GM12878 (cell line): ENCODE measurements at regions not wholly inside any gene's neighbourhood (a gene's known extent, or its start where the extent isn't known, plus 50 kb on each side); places are given as distances from the start of the nearest gene placed in this dataset.

Experiments
- EZH2 ChIP-seq: IDR thresholded peaks from 2 replicates; pipeline ENCODE4 v1.6.1; 2012; ENCODE audit warnings: low read depth, mild to moderate bottlenecking, control low read depth, inconsistent platforms, low read length, borderline replicate concordance; ENCODE audit not compliant: control insufficient read depth
- HDAC6 ChIP-seq: fragments of 200-600 bp; sonication (generic); IDR thresholded peaks from one replicate; pipeline ENCODE4 v1.8.0; 2017; ENCODE audit warnings: antibody characterized with exemption; ENCODE audit not compliant: unreplicated experiment
- MEF2A ChIP-seq: IDR thresholded peaks from 2 replicates; pipeline ENCODE4 v1.6.1; 2011; ENCODE audit warnings: low read depth, mild to moderate bottlenecking, low read length, moderate library complexity; ENCODE audit not compliant: insufficient read depth
- NR2C2 ChIP-seq: IDR thresholded peaks from 2 replicates; pipeline ENCODE4 v1.6.1; 2011; ENCODE audit warnings: borderline replicate concordance, low read depth; ENCODE audit not compliant: control insufficient read depth, insufficient read length
- SMC3 ChIP-seq: IDR thresholded peaks from 2 replicates; pipeline ENCODE4 v1.6.1; 2011; ENCODE audit warnings: low read length, improper control_type of control experiment, borderline replicate concordance
- ZNF384 ChIP-seq: IDR thresholded peaks from 2 replicates; pipeline ENCODE4 v1.6.1; 2012; ENCODE audit warnings: low read depth, mild to moderate bottlenecking, low read length, improper control_type of control experiment, borderline replicate concordance
- TF ChIP-seq, protein P1 (sequence below), 3 experiments: IDR thresholded peaks in 2 of 3; conservative IDR thresholded peaks in 1 of 3; 2 replicates each; pipeline ENCODE4 v1.5.1; 2011; ENCODE audit warnings: low read depth in 3 of 3, low read length in 3 of 3, mild to moderate bottlenecking in 3 of 3, control low read depth in 2 of 3, moderate library complexity in 2 of 3, inconsistent platforms in 1 of 3, mixed read lengths in 1 of 3; ENCODE audit not compliant: control insufficient read depth in 2 of 3, insufficient read depth in 1 of 3; ENCODE audit errors: extremely low read depth in 1 of 3

GRCh38 chr11:129286813-129287212 lies 88.8 kb upstream of the BARX2 start:
- no peak for TF ChIP-seq MEF2A
- TF ChIP-seq, protein P1, sequence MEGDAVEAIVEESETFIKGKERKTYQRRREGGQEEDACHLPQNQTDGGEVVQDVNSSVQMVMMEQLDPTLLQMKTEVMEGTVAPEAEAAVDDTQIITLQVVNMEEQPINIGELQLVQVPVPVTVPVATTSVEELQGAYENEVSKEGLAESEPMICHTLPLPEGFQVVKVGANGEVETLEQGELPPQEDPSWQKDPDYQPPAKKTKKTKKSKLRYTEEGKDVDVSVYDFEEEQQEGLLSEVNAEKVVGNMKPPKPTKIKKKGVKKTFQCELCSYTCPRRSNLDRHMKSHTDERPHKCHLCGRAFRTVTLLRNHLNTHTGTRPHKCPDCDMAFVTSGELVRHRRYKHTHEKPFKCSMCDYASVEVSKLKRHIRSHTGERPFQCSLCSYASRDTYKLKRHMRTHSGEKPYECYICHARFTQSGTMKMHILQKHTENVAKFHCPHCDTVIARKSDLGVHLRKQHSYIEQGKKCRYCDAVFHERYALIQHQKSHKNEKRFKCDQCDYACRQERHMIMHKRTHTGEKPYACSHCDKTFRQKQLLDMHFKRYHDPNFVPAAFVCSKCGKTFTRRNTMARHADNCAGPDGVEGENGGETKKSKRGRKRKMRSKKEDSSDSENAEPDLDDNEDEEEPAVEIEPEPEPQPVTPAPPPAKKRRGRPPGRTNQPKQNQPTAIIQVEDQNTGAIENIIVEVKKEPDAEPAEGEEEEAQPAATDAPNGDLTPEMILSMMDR (IDR thresholded peaks at IDR 0.05 in 2 of 3, conservative IDR thresholded peaks at IDR 0.05 in 1 of 3; ENCODE audit: control insufficient read depth in 2 of 3, extremely low read depth in 1 of 3, insufficient read depth in 1 of 3, low read depth in 3 of 3, low read length in 3 of 3) = no peak
- no peak for TF ChIP-seq EZH2
- no peak for TF ChIP-seq SMC3
- TF ChIP-seq HDAC6 = no peak
- TF ChIP-seq ZNF384 = no peak
- TF ChIP-seq NR2C2 = no peak
